ENCODE measurements at regions not wholly inside any gene's neighbourhood (a gene's known extent, or its start where the extent isn't known, plus 50 kb on each side); places are given as distances from the start of the nearest gene placed in this dataset.

DNA sequence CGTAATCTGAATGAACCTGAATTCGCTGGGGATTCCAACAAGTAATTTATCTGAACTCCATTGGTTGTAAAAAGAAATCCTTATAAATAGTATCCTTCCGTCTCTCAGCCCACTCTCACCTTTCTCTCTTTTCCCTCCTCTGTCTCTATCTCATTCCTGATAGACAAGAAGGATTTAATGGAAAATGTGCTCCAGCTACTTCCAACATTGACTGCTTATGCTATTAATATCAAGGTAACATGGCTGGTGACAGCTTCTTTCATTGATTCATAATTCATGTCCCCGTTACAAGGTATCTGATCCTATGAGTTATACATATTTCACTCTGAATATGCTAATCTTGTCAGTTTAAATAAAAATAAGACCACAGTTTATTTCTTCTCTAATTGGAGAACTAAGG lies 326.8 kb downstream of the RASEF start:
- TF ChIP-seq, protein P1, sequence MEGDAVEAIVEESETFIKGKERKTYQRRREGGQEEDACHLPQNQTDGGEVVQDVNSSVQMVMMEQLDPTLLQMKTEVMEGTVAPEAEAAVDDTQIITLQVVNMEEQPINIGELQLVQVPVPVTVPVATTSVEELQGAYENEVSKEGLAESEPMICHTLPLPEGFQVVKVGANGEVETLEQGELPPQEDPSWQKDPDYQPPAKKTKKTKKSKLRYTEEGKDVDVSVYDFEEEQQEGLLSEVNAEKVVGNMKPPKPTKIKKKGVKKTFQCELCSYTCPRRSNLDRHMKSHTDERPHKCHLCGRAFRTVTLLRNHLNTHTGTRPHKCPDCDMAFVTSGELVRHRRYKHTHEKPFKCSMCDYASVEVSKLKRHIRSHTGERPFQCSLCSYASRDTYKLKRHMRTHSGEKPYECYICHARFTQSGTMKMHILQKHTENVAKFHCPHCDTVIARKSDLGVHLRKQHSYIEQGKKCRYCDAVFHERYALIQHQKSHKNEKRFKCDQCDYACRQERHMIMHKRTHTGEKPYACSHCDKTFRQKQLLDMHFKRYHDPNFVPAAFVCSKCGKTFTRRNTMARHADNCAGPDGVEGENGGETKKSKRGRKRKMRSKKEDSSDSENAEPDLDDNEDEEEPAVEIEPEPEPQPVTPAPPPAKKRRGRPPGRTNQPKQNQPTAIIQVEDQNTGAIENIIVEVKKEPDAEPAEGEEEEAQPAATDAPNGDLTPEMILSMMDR (conservative IDR thresholded peaks at IDR 0.05; ENCODE audit: low read length), result no peak
- no peak for TF ChIP-seq EZH2phosphoT487 (IDR thresholded peaks at IDR 0.05; ENCODE audit: borderline replicate concordance)

Measured in Loucy (cell line).